H1 (cell line): ENCODE measurements at regions not wholly inside any gene's neighbourhood (a gene's known extent, or its start where the extent isn't known, plus 50 kb on each side); places are given as distances from the start of the nearest gene placed in this dataset.

Experiments used
- CTCF ChIA-PET: fragments of 300-600 bp; sonication (Branson Sonifier 250); formaldehyde crosslinking; loops from one replicate; lab custom pipeline; 2021; ENCODE audit not compliant: partially characterized antibody; lab: Charles Lee
- POLR2A ChIA-PET: fragments of 300-600 bp; sonication (Branson Sonifier 250); formaldehyde crosslinking; loops from one replicate; lab custom pipeline; 2021; ENCODE audit warnings: inconsistent platforms; ENCODE audit not compliant: partially characterized antibody; lab: Charles Lee
- DNase-seq, 2 experiments: peaks; one replicate each; pipeline versions ENCODE4 v3.0.0 to v3.0.0-alpha.2; 2010 to 2022; ENCODE audit warnings: low spot score in 2 of 2, low read depth in 1 of 2, mixed read lengths in 1 of 2
- FAIRE-seq: peaks from 2 replicates; lab custom pipeline; 2011; peaks lifted over from hg19 to GRCh38; lab: Jason Lieb, UNC
- H2AFZ ChIP-seq: 2 replicates; pipeline ENCODE4 v1.8.1; 2012; ENCODE audit warnings: low read length, inconsistent platforms
- H2AK5ac ChIP-seq: 2 replicates; pipeline ENCODE4 v1.6.1; 2013; ENCODE audit warnings: low read depth, low read length
- H2BK120ac ChIP-seq: replicated peaks from 2 replicates; pipeline ENCODE3; 2013; ENCODE audit warnings: low read depth, low read length, inconsistent platforms
- H2BK12ac ChIP-seq: 2 replicates; pipeline ENCODE4 v1.6.1; 2013; ENCODE audit warnings: low read depth, low read length
- H2BK15ac ChIP-seq: 2 replicates; pipeline ENCODE4 v1.6.1; 2013; ENCODE audit warnings: low read length
- H2BK20ac ChIP-seq: 2 replicates; pipeline ENCODE4 v1.6.1; 2013; ENCODE audit warnings: low read length
- H2BK5ac ChIP-seq: 2 replicates; pipeline ENCODE4 v1.6.1; 2013; ENCODE audit warnings: low read depth, low read length
- H3K14ac ChIP-seq: 2 replicates; pipeline ENCODE4 v1.6.1; 2013; ENCODE audit warnings: inconsistent platforms; ENCODE audit not compliant: insufficient read length
- H3K18ac ChIP-seq: 2 replicates; pipeline ENCODE4 v1.6.1; 2013; ENCODE audit warnings: low read length; ENCODE audit errors: extremely low read depth
- H3K23ac ChIP-seq: 2 replicates; pipeline ENCODE4 v1.6.1; 2013; ENCODE audit warnings: inconsistent platforms; ENCODE audit not compliant: insufficient read length
- H3K23me2 ChIP-seq: 2 replicates; pipeline ENCODE4 v1.6.1; 2013; ENCODE audit warnings: low read depth, low read length
- H3K27ac ChIP-seq: 2 replicates; pipeline ENCODE4 v1.6.1; 2011; ENCODE audit warnings: low read depth, low read length, inconsistent platforms
- H3K27me3 ChIP-seq, 4 experiments: replicated peaks in 1 of 4; 1 replicate in 1 of 4; 2 replicates in 3 of 4; pipeline versions ENCODE4 v1.6.1 to v1.8.1; 2011 to 2013; ENCODE audit warnings: low read length in 3 of 4, mild to moderate bottlenecking in 3 of 4, inconsistent platforms in 2 of 4, mixed read lengths in 2 of 4, moderate library complexity in 1 of 4; ENCODE audit not compliant: control insufficient read depth in 3 of 4, insufficient read depth in 3 of 4; ENCODE audit errors: extremely low read depth in 1 of 4
- H3K36me3 ChIP-seq, 4 experiments: 2 replicates each; pipeline versions ENCODE4 v1.6.1 to v1.8.1; 2011 to 2013; ENCODE audit warnings: mild to moderate bottlenecking in 4 of 4, low read length in 3 of 4, moderate library complexity in 2 of 4, control low read depth in 1 of 4, inconsistent platforms in 1 of 4; ENCODE audit not compliant: insufficient read depth in 4 of 4, control insufficient read depth in 2 of 4
- H3K4ac ChIP-seq: replicated peaks from 2 replicates; pipeline ENCODE3; 2013; ENCODE audit warnings: low read length, low read depth, mixed read lengths, inconsistent platforms; ENCODE audit not compliant: insufficient read length
- H3K4me1 ChIP-seq, 4 experiments: replicated peaks in 1 of 4; 1 replicate in 1 of 4; 2 replicates in 3 of 4; pipeline versions ENCODE4 v1.6.1 to v1.8.1; 2011 to 2013; ENCODE audit warnings: low read length in 3 of 4, inconsistent platforms in 2 of 4, mixed read lengths in 1 of 4; ENCODE audit not compliant: insufficient read depth in 4 of 4, control insufficient read depth in 3 of 4
- H3K4me2 ChIP-seq, 2 experiments: 2 replicates each; pipeline versions ENCODE4 v1.6.1 to v1.8.1; 2011 to 2013; ENCODE audit warnings: low read depth in 2 of 2, low read length in 2 of 2, control low read depth in 1 of 2, inconsistent platforms in 1 of 2, mild to moderate bottlenecking in 1 of 2; ENCODE audit not compliant: insufficient read depth in 1 of 2
- H3K4me3 ChIP-seq, 4 experiments: fragments of 200-600, 300-600 bp in 1 of 4; sonication (generic), shearing (Covaris generic), sonication (Bioruptor Twin) in 1 of 4; 2 replicates each; pipeline versions ENCODE4 v1.5.1 to v1.8.1; 2011 to 2016; ENCODE audit warnings: low read length in 4 of 4, low read depth in 3 of 4, control low read depth in 2 of 4, inconsistent platforms in 2 of 4, mild to moderate bottlenecking in 2 of 4, mixed read lengths in 1 of 4, moderate library complexity in 1 of 4; ENCODE audit not compliant: insufficient read depth in 2 of 4; ENCODE audit errors: extremely low read depth in 1 of 4
- H3K56ac ChIP-seq: replicated peaks from 2 replicates; pipeline ENCODE3; 2013; ENCODE audit warnings: low read depth, mild to moderate bottlenecking, mixed read lengths, low read length, inconsistent platforms; ENCODE audit not compliant: insufficient read length
- H3K79me1 ChIP-seq: 2 replicates; pipeline ENCODE4 v1.6.1; 2013; ENCODE audit warnings: low read depth, low read length, control low read depth
- H3K79me2 ChIP-seq, 2 experiments: 2 replicates each; pipeline versions ENCODE4 v1.6.1 to v1.8.1; 2012 to 2013; ENCODE audit warnings: low read length in 2 of 2, mild to moderate bottlenecking in 2 of 2, inconsistent platforms in 1 of 2; ENCODE audit not compliant: insufficient read depth in 2 of 2, control insufficient read depth in 1 of 2
- H3K9ac ChIP-seq, 4 experiments: replicated peaks in 1 of 4; 1 replicate in 1 of 4; 2 replicates in 3 of 4; pipeline versions ENCODE4 v1.6.1 to v1.8.1; 2011 to 2013; ENCODE audit warnings: low read depth in 3 of 4, low read length in 3 of 4, control low read depth in 2 of 4, mild to moderate bottlenecking in 2 of 4, moderate library complexity in 2 of 4, inconsistent platforms in 1 of 4; ENCODE audit errors: extremely low read depth in 1 of 4
- H3K9me3 ChIP-seq, 2 experiments: 2 replicates each; pipeline versions ENCODE4 v1.6.1 to v1.8.1; 2012 to 2013; ENCODE audit warnings: mild to moderate bottlenecking in 2 of 2, moderate library complexity in 2 of 2, control low read depth in 1 of 2, inconsistent platforms in 1 of 2, low read depth in 1 of 2, low read length in 1 of 2, mixed read lengths in 1 of 2; ENCODE audit not compliant: insufficient read depth in 2 of 2
- H4K20me1 ChIP-seq, 2 experiments: replicated peaks in 1 of 2; 2 replicates each; pipeline versions ENCODE3 to v1.8.1; 2011 to 2013; ENCODE audit warnings: inconsistent platforms in 2 of 2, low read length in 2 of 2, mild to moderate bottlenecking in 1 of 2; ENCODE audit not compliant: insufficient read depth in 2 of 2, control insufficient read depth in 1 of 2
- H4K5ac ChIP-seq: 2 replicates; pipeline ENCODE4 v1.6.1; 2013; ENCODE audit warnings: low read length, low read depth, mixed read lengths, inconsistent platforms; ENCODE audit not compliant: insufficient read length
- H4K8ac ChIP-seq: 2 replicates; pipeline ENCODE4 v1.8.0; 2013; ENCODE audit warnings: mild to moderate bottlenecking, moderate library complexity, low read length, inconsistent platforms; ENCODE audit not compliant: insufficient read depth; ENCODE audit errors: extremely low read depth
- H4K91ac ChIP-seq: replicated peaks from 2 replicates; pipeline ENCODE3; 2013; ENCODE audit warnings: low read length, mixed read lengths, inconsistent platforms; ENCODE audit not compliant: insufficient read length
- BCL11A ChIP-seq, 2 experiments: IDR thresholded peaks; one replicate each; pipeline ENCODE4 v1.6.1; 2011; ENCODE audit warnings: low read depth in 2 of 2, low read length in 2 of 2, mild to moderate bottlenecking in 2 of 2
- CBX5 ChIP-seq: fragments of 300-800, 300-1000 bp; sonication (generic); IDR thresholded peaks from 2 replicates; pipeline ENCODE4 v1.7.1; 2016; ENCODE audit warnings: antibody characterized with exemption, low read length, low read depth
- EGR1 ChIP-seq: IDR thresholded peaks from 2 replicates; pipeline ENCODE4 v1.6.1; 2011; ENCODE audit warnings: low read depth, low read length, borderline replicate concordance
- EP300 ChIP-seq, 2 experiments: IDR thresholded peaks; 1 replicate in 1 of 2; 2 replicates in 1 of 2; pipeline ENCODE4 v1.6.1; 2011 to 2012; ENCODE audit warnings: low read depth in 2 of 2, low read length in 2 of 2, mild to moderate bottlenecking in 2 of 2, borderline replicate concordance in 1 of 2, inconsistent platforms in 1 of 2, moderate library complexity in 1 of 2
- EZH2 ChIP-seq: fragments of 200-600 bp; sonication (generic); IDR thresholded peaks from 2 replicates; pipeline ENCODE4 v1.7.1; 2012; ENCODE audit warnings: low read depth, mild to moderate bottlenecking, moderate library complexity, low read length, inconsistent platforms; ENCODE audit not compliant: severe bottlenecking
- MAFK ChIP-seq: IDR thresholded peaks from 2 replicates; pipeline ENCODE4 v1.6.1; 2012; ENCODE audit warnings: low read depth, mild to moderate bottlenecking, improper control_type of control experiment, low read length
- SAP30 ChIP-seq: fragments of 300-600 bp; sonication (generic); IDR thresholded peaks from 2 replicates; pipeline ENCODE4 v1.7.1; 2012; ENCODE audit warnings: low read length, moderate library complexity, mild to moderate bottlenecking, inconsistent platforms; ENCODE audit not compliant: insufficient read depth, insufficient replicate concordance
- SIN3A ChIP-seq, 2 experiments: IDR thresholded peaks in 1 of 2; conservative IDR thresholded peaks in 1 of 2; 2 replicates each; pipeline ENCODE4 v1.6.1; 2011 to 2012; ENCODE audit warnings: low read length in 2 of 2, improper control_type of control experiment in 1 of 2, low read depth in 1 of 2, mild to moderate bottlenecking in 1 of 2
- SIRT6 ChIP-seq: IDR thresholded peaks from one replicate; pipeline ENCODE4 v1.7.1; 2012; ENCODE audit warnings: low read length, inconsistent platforms
- SP2 ChIP-seq: IDR thresholded peaks from 2 replicates; pipeline ENCODE4 v1.6.1; 2012; ENCODE audit warnings: mild to moderate bottlenecking, low read length, inconsistent platforms
- SUZ12 ChIP-seq: fragments of 200-600 bp; sonication (generic); IDR thresholded peaks from 2 replicates; pipeline ENCODE4 v1.6.1; 2012; ENCODE audit warnings: mild to moderate bottlenecking, inconsistent platforms, low read length, moderate library complexity, mixed read lengths
- TBP ChIP-seq: IDR thresholded peaks from 2 replicates; pipeline ENCODE4 v1.6.1; 2011; ENCODE audit warnings: low read depth, low read length, improper control_type of control experiment
- TCF12 ChIP-seq: IDR thresholded peaks from 2 replicates; pipeline ENCODE4 v1.6.1; 2011; ENCODE audit warnings: low read depth, mild to moderate bottlenecking, low read length
- TEAD4 ChIP-seq: IDR thresholded peaks from 2 replicates; pipeline ENCODE4 v1.6.1; 2012; ENCODE audit warnings: low read depth, low read length, inconsistent platforms, mixed read lengths

GRCh38 chr6:140398076-140398475 lies 1023.6 kb upstream of the CITED2 start:
- Histone ChIP-seq H3K4ac (no peak overlapping the region), H3K9me3 (no peaks in the 10 kb centered on the region), H2BK5ac (no peak overlapping the region), H2BK120ac (no peak overlapping the region), H2AK5ac (no peak overlapping the region), H2AFZ (no peak overlapping the region), H3K56ac (no peak overlapping the region), H3K27me3 (no peaks in the 10 kb centered on the region), H4K5ac (no peak overlapping the region), H3K4me1 (no peaks in the 10 kb centered on the region), H3K9ac (no peak overlapping the region), H4K20me1 (no peaks in the 10 kb centered on the region), H2BK15ac (no peak overlapping the region), H3K23me2 (no peaks in the 10 kb centered on the region), H3K27ac (no peak overlapping the region), H3K4me2 (no peak overlapping the region), H3K18ac (no peak overlapping the region), H2BK20ac (no peak overlapping the region), H3K14ac (no peak overlapping the region), H4K8ac (no peak overlapping the region), H3K36me3 (no peaks in the 10 kb centered on the region), H3K4me3 (no peak overlapping the region), H2BK12ac (no peak overlapping the region), H3K23ac (no peak overlapping the region), H3K79me1 (no peaks in the 10 kb centered on the region), H3K79me2 (no peaks in the 10 kb centered on the region), H4K91ac (no peak overlapping the region)
- TF ChIP-seq BCL11A (IDR thresholded peaks at IDR 0.05; ENCODE audit: low read depth in 2 of 2, low read length in 2 of 2) (no peak), SAP30 (no peak), SP2 (no peak), EP300 (IDR thresholded peaks at IDR 0.05; ENCODE audit: borderline replicate concordance in 1 of 2, low read depth in 2 of 2, low read length in 2 of 2) (no peak), TEAD4 (no peak), SUZ12 (no peak), TBP (no peak), TCF12 (no peak), SIRT6 (no peak), EGR1 (no peak), CBX5 (no peak), SIN3A (conservative IDR thresholded peaks at IDR 0.05 in 1 of 2, IDR thresholded peaks at IDR 0.05 in 1 of 2; ENCODE audit: low read depth in 1 of 2, low read length in 2 of 2) (no peak), MAFK (no peak), EZH2 (no peak)
- DNase-seq (no peak), FAIRE-seq (no peak)
- ChIA-PET POLR2A (no interaction called here), CTCF (no interaction called here)
